GM12872 (cell line): ENCODE measurements at regions not wholly inside any gene's neighbourhood (a gene's known extent, or its start where the extent isn't known, plus 50 kb on each side); places are given as distances from the start of the nearest gene placed in this dataset.

ENCODE experiments used
- CTCF ChIP-seq: IDR thresholded peaks from 3 replicates; pipeline ENCODE4 v1.5.1; 2011; ENCODE audit warnings: low read depth, mild to moderate bottlenecking, low read length, moderate library complexity; ENCODE audit not compliant: insufficient read depth

DNA sequence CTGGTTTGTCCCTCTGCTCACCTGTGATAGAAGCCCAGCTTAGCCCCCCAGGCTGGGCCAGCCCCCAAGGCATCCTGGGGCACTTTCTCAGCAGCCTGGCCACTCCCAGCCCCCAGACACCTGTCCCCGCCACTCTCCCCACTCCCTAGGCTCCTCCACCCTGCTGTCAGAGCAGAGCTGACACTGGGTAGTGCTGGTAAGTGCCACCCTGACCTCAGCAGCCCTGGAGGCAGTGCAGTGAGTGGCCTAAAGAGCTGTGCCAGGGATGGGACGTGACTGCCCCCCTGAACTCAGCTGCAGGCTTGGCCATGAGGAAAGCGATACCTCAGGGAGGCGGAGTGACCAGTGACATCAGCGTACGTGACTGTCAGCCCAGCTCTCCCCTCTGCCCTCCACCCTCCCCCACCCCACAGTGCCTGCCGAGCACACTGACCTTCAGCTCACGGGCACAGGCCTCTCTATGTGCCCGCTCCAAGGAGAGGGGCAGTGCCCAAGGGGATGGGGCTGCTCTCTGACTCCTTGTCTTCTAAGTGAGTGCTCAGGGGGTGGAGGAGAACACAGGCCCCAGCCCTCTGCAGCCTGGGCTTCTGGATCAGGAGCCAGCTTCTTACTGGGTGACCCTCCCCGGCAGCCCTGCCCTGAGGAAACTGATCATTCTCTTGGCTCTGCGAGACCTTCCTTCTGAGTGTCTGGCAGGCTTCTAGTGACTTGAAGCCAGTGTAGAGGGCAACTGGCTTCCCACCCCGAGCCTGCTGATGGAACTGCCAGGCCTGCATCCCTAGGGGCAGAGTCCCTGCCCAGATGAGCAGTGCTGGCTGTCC is 172.7 kb downstream of the MRPL14 start:
- no peak for TF ChIP-seq CTCF

DNA sequence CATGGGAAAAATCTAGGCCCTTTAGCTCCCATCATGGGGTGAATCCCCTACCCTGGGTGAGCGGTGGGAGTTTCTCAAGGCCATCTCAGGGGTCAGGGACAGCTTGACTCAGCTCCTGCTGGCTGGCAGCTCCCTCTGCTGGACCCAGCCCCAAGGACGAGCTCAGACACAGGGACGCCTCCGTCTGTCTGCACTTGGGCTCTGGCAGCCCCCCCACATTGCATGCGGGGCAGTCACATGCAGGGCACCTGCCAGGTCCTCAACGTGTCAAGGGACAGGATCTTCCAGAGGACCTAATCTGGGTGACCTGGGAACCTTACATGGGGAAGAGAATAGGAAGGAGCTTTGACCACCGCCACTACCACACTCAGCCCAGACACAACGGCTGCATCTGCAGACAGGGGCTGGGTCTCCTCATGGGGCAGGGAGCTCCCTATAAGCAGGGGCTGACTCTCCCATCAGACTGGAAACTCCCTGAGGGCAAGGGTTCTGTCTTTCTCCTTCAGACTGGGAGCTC is 173.4 kb downstream of the MRPL14 start:
- TF ChIP-seq CTCF, result 0 out of 3 replicates have a peak, but pooled peaks have one; percentile 18

DNA sequence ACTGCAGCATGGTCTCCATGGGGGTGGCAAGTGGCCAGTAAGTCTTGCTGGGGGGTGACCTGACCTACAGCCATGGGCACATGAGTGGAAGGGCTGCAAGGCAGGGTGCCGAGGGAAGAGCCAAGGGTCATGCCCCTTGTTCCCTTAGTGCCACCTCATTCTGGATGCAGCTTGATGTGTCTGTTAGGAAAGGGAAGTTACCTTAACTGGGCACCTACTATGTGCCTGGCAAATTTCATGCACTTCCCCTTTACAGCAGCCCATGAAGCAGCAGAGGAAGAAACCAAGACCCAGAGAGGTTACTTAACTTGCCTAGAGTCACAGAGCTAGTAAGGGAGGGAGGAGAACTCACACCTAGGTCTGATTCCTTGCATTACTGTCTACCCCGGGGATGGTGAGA is 174.0 kb downstream of the MRPL14 start:
- no peak for TF ChIP-seq CTCF

DNA sequence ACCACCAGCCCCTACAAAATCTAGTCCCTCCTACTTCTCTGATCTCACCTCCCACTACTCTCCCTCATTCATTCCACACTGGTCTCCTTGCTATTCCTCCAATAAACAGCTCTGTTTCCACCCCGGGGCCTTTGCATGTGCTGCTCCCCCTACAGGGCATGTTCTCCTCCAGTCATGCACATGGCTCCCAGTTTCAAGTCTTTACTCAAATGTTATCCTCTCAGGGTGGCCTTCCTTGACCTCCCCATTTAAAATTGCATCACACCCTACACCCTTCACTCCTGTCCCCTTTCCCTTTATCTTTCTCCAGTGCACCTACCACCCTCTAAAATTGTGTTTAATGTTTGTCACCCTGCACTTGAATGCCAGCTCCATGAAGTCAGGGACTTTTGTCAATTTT is 174.5 kb downstream of the MRPL14 start:
- peak; percentile 47; the same call in 1 of the 3 replicates for TF ChIP-seq CTCF

DNA sequence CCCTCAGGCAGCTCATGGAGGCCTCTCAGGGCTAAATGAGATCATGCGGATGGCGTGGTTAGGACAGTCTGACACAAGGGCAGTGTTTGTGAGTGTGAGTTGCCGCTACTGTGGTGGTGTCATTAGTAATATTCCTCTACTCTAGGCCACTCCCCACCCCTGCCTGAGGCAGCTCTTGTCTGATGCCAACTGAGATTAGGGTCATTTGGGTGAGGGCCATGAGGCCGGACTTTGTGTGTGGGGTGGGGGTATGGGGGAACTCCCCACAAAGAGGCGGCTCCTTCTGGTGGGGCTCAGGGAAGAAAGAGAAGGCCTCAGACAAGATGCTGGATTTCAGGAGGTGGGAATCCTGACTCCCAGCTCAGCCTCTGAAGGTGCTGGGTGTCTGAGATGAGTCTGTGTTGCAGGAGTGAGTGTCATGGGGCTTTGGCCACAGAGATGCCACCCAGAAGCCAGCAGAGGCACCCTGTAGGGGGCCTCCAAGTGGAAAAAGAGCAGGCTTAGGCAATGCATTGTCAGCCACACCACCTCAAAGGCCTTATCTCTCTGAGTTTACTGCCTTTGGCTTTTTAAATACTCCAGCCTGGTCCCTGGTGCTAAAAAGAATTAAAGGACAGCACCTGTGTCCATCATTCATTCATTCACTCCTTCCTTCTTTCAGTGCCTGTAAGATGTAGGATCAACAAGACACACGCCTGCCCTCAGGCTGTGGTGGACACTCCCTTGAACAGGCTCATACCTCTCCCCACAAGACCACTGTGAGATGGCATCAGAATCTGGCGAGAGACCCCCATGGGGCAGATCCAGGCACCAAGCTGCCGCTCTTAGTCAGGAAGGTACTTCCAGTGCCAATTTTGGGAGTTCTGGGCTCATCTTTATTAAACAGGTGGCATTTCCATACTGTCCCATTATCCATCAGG is 175.2 kb downstream of the MRPL14 start:
- no peak for TF ChIP-seq CTCF

GRCh38 chr6:43951063-43951755 is 176.0 kb downstream of the MRPL14 start:
- peak; percentile 45 for TF ChIP-seq CTCF

DNA sequence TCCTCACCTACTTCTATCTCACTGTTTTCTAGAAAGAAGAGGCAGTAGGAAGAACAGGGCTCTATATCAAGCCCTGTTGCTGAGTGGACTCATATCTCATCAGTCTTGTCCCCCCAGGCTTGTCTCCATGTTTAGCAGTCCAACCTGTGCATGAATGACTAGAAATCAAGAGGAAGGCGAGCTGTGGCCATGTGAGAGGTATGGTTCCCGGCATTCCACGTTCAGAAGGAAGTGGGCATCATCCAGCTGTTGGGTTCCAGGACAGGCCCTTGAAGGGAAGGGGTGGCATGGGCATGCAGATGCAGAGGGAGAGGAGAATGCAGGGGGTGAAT is 176.6 kb downstream of the MRPL14 start:
- TF ChIP-seq CTCF, result no peak
